HFF-Myc (cell line): ENCODE measurements at regions not wholly inside any gene's neighbourhood (a gene's known extent, or its start where the extent isn't known, plus 50 kb on each side); places are given as distances from the start of the nearest gene placed in this dataset.

Experiments used
- DNase-seq: peaks from one replicate; pipeline ENCODE4 v3.0.0-alpha.2; 2011; ENCODE audit warnings: low read depth; ENCODE audit errors: extremely low read depth
- H3K4me3 ChIP-seq: replicated peaks from 2 replicates; pipeline ENCODE4 v1.5.1; 2011; ENCODE audit warnings: low read depth, mild to moderate bottlenecking, control low read depth, low read length
- CTCF ChIP-seq: IDR thresholded peaks from 2 replicates; pipeline ENCODE4 v1.5.1; 2012; ENCODE audit warnings: mild to moderate bottlenecking, low read depth, low read length, control low read depth; ENCODE audit errors: missing control alignments

GRCh38 chr1:88247666-88248065, 436.4 kb upstream of the PKN2 start:
- TF ChIP-seq CTCF, result no peak
- no peak for DNase-seq
- H3K4me3 ChIP-seq, result no peak overlapping the region

GRCh38 chr1:88250915-88251314, 433.2 kb upstream of the PKN2 start:
- no peak overlapping the region for H3K4me3 ChIP-seq
- no peak for DNase-seq
- no peak for TF ChIP-seq CTCF

GRCh38 chr1:88252745-88253144, 431.3 kb upstream of the PKN2 start:
- no peak for DNase-seq
- H3K4me3 ChIP-seq, result no peak overlapping the region
- TF ChIP-seq CTCF, result no peak

GRCh38 chr1:88265606-88266005, 418.5 kb upstream of the PKN2 start:
- H3K4me3 ChIP-seq, result no peak overlapping the region
- no peak for DNase-seq
- no peak for TF ChIP-seq CTCF

- no peak overlapping the region for H3K4me3 ChIP-seq
- TF ChIP-seq CTCF, result no peak
- no peak for DNase-seq
Measured at GRCh38 chr1:88266051-88266450, 418.0 kb upstream of the PKN2 start.

- DNase-seq, result no peak
- TF ChIP-seq CTCF, result no peak
- no peak overlapping the region for H3K4me3 ChIP-seq
Measured at GRCh38 chr1:88272216-88272615, 411.9 kb upstream of the PKN2 start.

- DNase-seq, result no peak
- TF ChIP-seq CTCF, result no peak
- no peak overlapping the region for H3K4me3 ChIP-seq
Measured at GRCh38 chr1:88274431-88274830, 409.6 kb upstream of the PKN2 start.
